ENCODE measurements at regions not wholly inside any gene's neighbourhood (a gene's known extent, or its start where the extent isn't known, plus 50 kb on each side); places are given as distances from the start of the nearest gene placed in this dataset.
"Not testable (repeated sequence)": the region's sequence is repeated elsewhere in the genome, so short reads cannot be mapped to it uniquely, and the experiment has no call there.

DNA sequence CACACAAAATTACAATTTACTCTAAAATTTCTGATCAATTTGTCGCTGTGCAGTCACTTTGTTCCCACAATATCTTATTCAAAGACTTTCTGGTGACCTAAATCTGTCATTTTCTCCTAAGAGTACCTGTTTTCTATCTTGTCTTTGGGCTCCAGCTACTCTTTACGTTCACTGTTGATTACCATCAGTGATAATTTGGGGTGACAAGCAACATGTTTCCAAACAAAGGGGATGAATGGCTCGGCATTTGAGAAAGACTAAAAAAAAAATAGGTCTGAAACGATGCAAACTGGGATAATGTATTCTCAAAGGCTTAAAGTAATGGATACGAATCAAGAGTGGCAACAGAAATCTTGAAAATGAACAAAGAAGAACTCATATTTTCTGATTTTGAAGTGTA lies 205.2 kb upstream of the DAB2 start:
- DNase-seq = no peak

GRCh38 chr5:39628348-39628747 lies 203.6 kb upstream of the DAB2 start:
- no peak for DNase-seq

- no peak for DNase-seq
Observed at GRCh38 chr5:39624890-39625289, 200.1 kb upstream of the DAB2 start.

- DNase-seq = no peak
Observed at GRCh38 chr5:39624268-39624886, 199.6 kb upstream of the DAB2 start.

DNA sequence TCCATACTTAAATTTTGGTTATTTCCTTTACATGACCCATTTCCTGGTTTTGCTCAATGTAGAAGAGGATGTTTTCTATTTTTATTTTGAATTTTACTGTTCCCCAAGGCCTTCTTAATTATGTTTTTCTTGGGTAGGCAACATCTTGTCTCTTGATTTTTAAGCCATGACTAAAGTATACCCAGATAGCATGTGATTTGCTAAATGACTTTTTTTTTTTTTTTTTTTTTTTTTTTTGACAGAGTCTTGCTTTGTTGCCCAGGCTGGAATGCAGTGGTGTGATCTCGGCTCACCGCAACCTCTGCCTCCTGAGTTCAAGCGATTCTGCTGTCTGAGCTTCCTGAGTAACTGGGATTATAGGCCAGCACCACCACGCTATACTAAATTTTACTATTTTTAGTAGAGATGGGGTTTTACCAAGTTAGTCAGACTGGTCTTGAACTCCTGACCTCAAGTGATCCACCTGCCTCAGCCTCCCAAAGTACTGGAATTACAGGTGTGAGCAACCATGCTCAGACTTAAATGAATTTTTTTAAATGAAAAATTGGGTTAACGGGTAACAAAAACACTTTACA lies 198.6 kb upstream of the DAB2 start:
- no peak for DNase-seq

DNA sequence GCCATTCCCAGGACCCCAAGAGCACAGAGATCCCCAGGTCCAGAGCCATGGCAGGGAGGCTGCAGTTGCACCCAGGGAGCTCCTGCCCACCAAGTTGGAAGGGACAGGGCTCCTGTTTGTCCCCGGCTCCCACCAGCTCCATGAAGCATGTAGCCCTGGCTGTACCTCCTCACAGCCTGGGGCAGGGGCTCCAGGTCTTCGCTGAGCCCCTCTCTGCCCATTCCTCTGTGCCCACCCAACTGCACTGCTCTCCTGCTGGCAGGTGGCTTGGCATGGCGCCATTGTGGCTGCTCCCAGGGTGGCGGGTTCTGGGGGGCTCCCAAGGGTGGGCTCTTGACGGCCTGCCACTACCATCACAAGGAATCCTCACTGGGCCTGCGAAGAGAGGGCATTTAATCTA lies 197.5 kb upstream of the DAB2 start:
- no peak for DNase-seq

GRCh38 chr5:39619168-39619818 lies 194.5 kb upstream of the DAB2 start:
- no peak for DNase-seq

- no peak for DNase-seq
Observed at GRCh38 chr5:39618391-39618790, 193.6 kb upstream of the DAB2 start.

GRCh38 chr5:39616131-39616530 lies 191.4 kb upstream of the DAB2 start:
- DNase-seq = no peak

DNA sequence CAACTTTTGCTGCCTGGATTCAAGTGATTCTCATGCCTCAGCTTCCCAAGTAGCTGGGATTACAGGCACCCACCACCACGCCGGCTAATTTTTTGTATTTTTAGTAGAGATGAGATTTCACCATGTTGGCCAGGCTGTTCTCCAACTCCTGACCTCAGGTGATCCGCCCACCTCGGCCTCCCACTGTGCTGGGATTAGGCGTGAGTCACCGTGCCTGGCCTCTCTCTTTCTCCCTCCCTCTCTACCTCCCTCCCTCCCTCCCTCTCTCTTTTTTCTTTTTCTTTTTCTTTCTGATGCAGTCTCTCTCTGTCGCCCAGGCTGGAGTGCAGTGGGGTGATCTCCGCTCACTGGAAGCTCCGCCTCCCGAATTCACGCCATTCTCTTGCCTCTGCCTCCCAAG lies 186.3 kb upstream of the DAB2 start:
- DNase-seq = not testable (repeated sequence)

DNA sequence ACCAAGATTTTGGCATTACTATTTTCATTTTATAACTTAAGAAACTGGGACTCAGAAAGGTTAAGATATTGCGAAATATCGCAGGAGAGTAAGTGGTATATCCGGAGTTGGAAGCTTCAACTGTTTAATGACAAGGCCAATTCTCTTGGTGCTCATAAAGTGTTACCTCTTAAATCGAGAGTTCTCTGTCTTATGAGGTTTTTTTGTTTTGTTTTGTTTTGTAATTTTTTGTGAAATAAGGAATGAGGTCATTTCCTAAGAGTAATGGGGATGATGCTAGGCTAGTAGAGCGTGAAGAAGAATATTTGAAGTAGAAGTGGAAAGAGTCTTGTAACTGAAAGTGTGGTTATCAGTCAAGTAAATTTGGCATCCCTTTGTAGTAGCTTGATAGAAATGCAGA lies 183.2 kb upstream of the DAB2 start:
- no peak for DNase-seq

DNA sequence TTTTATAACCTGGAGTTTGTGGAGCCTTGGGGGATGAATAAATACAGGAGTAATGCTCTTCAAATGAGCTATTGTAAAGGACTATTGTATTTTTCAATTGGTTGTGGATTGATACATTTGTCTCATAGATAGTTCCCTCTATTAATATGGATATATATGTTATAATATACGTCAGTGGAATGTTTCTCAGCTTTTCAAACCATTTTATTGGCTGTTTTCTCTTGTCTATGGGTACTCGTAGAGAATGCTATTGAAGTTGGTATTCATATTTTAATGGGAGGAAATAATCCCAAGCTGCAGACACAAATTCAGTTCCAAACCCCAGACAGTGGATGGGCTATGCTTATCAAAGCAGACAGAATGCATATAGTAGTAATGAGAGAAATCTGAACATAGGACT lies 181.8 kb upstream of the DAB2 start:
- no peak for DNase-seq

DNA sequence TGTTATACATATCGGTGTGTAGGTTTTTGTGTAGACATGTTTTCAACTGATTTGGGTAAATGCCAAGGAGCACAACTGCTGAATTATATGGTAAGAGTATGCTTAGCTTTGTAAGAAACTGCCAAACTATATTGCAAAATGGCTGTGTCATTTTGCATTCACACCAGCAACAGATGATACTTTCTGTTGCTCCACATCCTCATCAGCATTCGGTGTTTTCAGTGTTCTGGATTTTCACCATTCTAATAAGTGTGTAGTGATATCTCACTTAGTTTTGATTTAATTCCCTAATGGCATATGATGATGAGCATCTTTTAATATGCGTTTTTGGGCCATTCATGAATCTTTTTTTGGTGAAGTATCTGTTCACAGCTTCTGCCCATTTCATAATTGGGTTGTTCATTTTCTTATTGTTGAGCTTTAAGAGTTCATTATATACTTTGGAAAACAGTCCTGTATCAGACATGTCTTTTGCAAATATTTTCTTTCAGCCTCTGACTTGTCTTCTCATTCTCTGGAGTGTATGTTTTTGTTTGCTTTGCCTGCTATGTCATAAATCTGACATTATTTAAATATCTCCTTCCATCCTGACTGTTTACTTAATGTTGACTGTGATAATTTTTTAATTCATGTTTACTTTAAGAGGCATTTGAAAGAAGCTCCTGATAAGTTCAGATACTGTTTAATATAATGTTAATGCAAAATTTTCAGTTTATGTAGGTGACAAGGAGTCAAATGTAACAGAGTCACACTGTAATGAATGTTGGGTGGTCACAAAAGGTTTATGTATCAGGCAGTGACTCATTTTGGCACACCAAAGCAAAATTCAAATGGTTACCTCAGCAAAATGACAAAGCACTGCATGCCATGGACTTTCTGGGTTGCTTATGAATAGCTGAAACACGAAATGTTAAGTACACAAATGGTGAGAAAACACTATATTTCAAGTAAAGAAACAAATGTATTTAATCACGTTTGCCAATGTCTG lies 181.1 kb upstream of the DAB2 start:
- no peak for DNase-seq

- DNase-seq = no peak
Observed at GRCh38 chr5:39605145-39605544, 180.4 kb upstream of the DAB2 start.

- DNase-seq = no peak
Observed at GRCh38 chr5:39604491-39604890, 179.7 kb upstream of the DAB2 start.

DNA sequence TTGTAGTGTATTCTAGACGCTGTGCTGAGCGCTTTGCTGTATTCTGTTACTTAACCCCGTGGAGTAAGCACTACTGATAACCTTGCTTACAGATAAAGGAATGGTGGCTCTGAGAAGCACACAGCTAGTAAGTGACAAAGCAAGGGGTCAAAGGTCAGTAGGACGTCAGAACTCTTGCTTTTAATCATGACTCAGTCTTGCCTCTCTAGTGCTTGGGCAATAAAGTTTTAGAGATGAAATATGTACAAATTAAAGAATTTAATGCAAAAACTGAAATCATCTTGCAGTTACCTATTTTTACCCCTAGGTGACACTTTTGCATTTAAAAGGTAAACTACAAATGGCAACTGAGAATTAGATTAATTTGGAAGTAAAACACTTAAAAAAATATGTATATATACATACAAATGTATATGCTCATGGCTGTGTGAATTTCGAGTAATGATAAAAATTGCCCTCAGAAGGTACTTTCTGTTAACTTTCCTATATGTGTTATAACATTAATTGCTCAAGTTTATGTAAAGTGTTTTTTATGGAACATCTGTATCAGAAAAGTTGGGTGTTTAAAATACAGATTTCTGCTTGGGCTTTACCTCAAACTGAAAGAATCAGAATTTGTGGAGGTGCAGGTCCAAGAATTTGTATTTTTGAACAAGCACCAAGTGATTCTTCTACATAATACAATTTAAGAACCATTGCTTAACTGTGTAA lies 175.1 kb upstream of the DAB2 start:
- no peak for DNase-seq

- no peak for DNase-seq
Observed at GRCh38 chr5:39598661-39599248, 174.0 kb upstream of the DAB2 start.

DNA sequence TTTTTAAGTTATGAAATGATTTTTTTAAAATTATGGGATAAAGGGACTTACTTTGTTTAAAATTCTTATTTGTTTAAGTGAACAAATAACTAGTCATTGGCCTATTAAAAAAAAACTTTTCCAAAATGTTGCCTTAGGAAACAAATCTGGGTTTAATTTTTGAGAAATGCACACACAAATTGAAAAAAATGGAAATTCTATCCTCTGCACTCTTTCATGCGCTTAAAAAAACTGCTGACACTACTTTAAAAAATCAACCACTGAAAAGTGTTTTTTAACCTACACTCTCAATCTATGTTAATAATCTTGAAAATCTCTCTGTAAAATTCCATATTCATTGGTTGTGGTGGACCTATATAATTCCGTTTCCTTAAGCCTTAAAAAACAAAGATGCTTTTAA lies 163.4 kb upstream of the DAB2 start:
- no peak for DNase-seq

DNA sequence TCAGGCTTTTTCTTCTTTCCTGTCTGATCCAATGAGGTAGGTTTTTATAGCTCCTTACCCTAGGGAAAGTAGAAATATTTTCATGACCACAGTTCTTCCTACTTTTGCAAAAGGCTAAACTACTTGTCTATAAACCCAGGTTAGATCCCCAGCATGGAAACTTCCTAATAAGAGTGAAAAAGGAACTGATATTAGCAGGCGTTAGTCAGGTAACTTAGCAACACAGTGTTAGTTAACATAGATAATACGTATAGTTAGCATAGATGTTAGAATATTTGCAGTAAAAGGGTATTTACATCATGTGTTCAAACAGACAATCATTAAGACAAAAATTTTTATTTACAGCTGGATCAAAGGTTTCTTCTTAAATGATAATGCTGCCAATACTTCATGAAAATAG lies 162.9 kb upstream of the DAB2 start:
- DNase-seq = no peak

DNA sequence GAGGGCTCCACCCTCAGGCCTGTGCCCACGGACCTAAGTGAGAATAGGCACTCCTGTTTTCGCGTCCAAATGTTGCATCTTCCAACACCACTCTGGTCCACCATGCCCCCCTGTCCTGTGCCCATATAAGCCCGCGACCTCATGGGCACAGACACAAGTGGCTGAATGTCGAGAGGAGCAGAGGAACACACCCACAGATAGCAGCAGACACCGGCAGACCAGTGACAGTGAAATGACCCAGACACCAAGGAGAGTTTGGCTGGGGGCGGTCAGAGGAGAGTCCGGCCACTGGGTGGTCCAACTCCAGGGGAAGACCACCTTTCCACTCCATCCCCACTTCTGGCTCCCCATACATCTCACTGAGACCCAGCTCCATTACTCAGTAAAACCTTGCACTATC lies 161.4 kb upstream of the DAB2 start:
- no peak for DNase-seq

GRCh38 chr5:39584927-39585326 lies 160.1 kb upstream of the DAB2 start:
- DNase-seq = no peak

DNA sequence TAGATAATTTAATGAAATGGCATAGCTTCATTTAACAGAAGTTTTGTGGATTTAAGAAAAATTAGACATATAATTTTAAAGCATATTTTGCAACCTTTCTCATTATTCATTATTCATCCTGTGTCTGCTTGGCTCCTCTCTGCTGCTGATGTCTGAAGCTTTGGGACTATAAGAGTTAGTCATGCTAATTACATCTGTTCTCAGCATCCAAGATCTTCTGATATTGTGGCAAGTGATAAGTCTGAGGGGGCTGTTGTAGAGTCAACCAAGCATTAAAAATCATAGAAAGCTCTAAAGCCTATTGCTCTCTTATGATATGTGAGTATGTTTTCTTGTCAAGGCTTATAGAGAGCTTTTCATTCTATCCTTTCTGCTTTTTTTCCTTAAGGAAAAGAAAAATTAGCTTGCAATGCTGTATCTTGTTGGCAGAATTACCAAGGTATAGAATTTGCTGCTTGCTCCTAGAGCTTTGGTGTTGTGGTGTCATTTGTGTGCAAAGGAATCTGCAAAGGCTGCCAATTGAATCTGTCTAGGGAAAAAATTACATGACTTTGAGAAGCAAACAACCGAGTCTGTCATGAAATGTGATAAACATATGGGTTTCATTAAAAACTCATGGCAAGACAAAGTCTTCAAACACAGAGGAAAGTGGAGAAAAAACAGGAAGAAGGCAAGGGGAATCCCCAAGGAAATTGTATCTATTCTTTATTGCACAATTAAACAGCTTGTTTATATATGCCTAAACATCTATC lies 156.1 kb upstream of the DAB2 start:
- DNase-seq = no peak

All from left hindlimb (tissue), 1 donor.